HPDE6-E6E7 (cell line): ENCODE measurements at regions not wholly inside any gene's neighbourhood (a gene's known extent, or its start where the extent isn't known, plus 50 kb on each side); places are given as distances from the start of the nearest gene placed in this dataset.

Experiments used
- DNase-seq: peaks from one replicate; pipeline ENCODE4 v3.0.0; 2011; ENCODE audit warnings: missing footprints; ENCODE audit errors: extremely low spot score

- no peak for DNase-seq
Measured at GRCh38 chr5:89992201-89992600, 417.4 kb downstream of the CETN3 start.

- DNase-seq, result no peak
Measured at GRCh38 chr5:89991592-89991991, 418.0 kb downstream of the CETN3 start.

DNA sequence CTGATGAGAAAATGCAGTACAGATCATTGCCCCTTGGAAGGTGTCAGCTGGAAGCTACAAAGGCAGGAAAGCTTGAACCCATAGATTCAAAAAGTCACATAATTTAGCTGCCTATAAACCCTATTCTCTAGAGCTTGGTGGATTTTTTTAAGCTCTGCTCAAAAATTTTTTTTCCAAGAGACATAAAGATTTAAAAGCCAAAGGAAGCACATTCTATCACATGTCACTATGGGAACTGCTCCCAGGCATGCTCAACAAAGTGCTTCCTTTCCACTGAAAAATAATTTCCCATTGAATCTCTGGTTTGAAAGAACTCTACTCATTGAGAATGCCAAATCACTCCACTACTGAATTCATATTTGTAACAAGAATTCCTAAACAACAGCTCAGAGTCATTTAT, 419.8 kb downstream of the CETN3 start:
- no peak for DNase-seq

DNA sequence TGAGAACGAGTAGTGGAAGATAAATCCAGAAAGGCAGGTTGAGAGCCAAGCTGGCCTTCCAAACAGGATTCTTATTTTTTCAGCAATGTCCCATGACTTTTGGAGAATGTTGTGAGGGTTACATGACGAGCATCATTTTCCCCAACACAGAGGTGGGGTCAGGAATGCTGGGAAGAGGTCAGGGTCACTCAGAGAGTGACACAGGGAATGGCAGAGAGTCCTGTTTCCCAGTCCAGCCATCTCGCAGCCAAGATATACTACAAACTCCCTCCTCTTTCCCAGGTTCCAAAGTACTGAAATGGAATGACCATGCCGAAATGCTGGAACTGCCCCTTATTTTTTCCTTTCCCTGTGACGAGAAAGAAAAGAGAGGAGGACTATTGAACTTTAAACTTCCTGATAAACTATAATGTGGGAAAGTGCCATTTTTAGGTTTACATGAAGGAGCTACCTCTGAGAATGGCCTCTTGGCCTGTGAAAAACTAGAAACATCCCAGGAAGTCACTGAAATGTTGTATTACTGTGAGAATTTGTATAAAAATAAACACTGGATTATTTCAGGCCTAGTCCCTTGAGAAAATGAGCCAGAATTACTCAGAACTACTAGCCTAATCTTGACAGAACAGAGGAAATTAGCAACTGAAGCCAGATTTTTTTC, 420.4 kb downstream of the CETN3 start:
- no peak for DNase-seq

DNA sequence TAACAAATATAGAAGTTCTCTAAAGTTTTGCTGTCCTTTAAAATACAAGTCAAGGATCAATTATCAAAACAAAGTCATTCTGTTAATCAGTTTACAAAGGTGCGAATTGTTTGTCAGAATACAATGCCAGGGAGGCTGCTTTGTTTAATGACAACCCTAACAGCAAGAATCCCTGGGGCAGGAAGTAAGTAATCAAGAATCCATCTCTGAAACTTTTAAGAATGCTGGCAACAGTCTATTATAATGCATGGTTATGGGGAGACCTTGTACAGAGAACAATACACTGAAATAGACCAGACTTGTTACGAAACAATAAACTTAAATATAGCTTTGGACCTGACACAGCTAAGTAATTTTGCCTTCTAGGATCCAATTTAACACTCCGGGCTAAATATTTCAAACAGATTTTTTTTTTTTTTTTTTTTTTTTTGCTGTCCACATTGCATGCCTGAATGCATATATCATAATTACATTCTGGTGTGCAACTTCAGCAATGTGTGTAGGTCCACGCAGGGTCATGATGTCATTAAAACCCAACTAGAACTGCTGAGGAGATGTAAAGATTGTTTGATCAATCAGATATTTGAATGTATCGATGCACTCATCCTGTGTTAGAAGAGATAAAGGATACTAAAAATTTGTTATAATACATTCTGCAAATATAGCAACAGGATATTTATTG, 421.3 kb downstream of the CETN3 start:
- DNase-seq, result no peak

DNA sequence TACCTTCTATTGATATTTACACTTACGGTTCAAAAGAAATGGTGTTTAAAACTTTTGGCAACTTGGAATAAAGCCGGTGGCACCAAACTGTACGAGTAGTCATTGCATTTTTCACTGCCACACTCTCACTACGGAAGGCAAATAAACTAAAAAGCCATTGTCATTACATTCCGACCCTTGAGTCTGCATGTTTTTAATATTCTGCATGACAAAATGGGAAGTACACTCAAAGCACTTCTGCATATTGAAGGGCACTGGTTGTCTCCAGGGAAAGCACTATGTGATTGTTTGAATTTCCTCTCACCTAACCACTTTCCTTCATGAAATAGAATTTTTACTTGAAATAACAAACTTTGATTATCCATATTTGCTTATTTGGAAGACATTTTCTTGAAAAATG, 426.3 kb downstream of the CETN3 start:
- DNase-seq, result no peak

DNA sequence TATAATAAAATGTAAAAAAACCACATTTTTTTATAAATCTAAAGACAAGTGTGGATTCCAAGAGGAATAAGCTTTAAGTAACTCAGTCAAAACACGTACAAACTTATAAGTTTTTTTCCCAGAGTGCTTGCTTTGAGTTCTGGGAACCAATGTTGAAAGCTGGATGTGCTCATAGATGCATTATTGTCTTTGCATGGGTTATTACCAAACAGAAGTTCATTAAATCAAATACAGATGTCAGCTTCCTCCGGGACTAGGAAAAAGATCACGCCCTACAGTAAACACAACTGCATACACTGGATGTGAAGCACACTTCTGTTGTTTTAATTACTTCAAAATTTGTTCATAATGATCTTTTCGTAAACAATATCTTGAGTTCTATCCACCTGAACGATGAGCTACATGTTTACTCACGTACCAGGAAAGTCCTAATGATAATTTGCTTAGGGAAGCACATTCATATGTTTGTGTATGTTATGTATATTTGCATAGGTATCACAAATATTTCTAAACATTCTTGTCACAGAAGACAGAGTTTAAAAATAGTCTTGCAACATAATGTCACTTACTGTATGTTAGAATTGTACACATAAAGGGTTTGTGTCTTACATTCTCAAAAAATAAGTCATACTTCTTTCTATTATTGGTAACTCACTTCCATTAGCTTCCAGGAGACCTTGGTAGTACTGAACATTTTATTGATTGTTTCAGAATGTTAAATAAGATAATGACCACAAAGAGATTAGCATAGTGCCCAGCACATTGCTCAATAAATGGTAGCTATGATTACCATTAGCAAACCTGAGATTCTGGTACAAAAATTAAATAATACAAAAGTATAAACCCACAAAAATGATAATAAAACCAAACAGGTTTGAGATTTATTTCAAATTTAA, 427.4 kb downstream of the CETN3 start:
- no peak for DNase-seq

DNA sequence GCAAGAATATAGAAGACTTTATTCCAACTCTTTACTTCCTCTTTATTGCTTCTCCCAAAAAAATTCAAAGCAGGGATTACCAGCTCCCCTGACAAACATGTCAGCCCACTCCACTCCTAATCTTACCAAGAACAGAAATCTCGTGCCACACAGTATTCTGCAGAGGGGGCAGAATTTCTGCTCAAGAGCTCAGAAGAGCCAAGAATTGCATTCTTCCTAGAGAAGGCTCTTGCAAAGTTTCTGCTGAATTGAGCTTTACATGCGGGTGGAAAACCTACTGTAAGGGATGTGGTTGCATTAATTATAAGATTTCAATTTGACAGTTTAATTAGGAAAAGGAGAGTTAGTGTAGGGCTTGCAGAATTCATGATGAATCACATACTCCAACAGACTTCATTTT, 428.5 kb downstream of the CETN3 start:
- no peak for DNase-seq

DNA sequence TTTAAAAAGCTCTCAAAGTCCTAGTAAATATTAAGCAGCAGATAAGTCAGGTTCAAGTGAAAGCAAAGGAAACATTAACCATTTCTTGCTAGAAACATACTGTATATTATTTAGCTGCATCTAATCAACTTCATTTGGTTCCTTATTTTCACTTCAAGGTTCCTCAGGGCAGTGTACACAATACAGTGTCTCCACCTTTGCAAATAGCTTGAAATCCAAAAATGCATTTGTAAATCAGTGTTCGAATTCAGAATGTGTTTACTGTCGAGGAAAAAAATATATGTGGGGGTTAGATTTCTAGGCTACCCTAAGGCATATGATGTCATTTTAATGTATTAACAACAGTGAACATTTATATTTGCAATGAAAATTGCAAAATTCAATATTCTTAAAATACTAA, 436.0 kb downstream of the CETN3 start:
- DNase-seq, result no peak

DNA sequence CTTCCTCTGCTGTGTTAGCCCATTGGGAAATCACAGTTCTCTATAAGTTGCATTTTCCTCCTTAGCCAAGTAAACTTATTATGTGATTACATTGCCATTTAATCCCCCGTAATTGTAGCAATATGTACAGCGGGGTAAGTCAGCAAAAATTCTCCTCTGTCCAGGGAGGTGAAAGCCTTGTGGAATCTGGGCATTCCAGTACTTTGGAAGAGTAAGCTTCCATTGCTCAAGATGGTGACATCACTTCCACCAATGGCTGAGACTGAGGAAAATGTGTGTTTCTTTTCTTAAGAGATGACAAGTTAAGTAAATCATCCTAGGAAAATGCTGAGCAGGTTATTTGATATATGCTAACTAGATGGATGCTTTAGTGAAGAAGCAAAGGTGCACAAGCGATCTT, 436.7 kb downstream of the CETN3 start:
- DNase-seq, result no peak

GRCh38 chr5:89968958-89969381, 440.6 kb downstream of the CETN3 start:
- DNase-seq, result no peak

DNA sequence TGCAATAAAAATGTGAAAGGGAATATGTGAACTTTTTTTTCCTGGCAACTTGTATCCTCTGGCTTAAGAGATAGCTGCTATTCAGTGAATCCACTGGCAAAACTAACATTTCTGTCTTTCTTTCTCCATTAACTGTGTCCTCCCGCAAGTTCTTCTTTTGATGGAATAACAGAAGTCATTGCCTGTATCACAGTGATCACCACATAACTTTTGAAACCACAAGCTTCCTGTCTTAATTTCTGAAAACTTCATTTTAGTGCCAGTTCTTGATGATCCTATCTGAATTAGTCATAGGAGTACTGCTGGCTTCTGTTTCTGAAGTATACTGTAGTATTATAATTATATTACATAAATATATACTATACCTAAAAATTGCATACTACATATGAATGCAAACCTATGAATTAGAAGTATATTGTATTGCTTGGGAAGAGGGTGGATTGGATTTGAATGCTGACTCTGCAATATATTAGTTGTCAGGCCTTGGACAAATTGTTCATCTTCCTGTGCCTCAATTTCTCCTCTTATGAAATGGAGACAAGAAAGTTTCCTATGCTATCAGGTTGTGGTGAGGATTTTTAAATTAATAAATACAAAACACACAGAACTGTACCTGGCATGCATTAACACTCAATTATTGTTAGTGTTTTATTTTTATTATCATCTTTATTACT, 441.6 kb downstream of the CETN3 start:
- no peak for DNase-seq

GRCh38 chr5:89956838-89957237, 452.7 kb downstream of the CETN3 start:
- no peak for DNase-seq

DNA sequence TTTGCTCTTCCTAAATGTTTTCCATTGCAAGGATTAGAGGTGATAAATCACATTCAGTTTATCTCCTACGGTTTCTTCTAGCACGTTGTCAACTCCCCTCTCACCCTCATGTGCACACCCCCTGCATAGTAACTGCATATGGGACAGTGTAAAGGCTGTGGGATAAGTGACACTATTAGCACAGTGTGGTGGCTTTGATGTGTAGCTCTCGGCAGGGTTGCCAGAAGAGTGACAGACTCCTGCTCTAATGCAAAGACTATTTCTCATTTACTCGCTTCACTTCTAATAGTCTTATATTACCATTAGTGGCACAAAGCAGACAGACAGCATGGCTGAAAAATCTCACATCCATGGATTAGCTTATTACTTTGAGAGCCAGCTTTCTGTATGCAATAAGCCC, 454.6 kb downstream of the CETN3 start:
- DNase-seq, result no peak

DNA sequence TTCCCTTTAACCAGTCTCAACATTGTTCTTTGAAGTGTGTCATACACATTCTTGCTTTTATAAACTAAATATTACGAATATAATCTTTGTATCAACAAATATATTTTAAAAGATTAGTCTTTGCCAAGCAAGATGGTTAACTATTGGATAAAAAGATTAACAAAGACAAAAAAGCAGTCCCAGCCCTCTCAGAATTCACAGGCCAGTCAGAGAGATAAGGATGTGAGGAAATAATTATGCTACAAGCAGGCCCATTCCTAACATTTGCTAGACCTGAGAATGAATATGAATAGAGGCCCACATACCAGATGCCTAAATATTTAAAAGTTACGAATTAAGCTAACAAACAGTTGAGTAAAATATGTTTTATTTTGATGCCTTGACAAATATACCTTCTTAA, 457.7 kb downstream of the CETN3 start:
- no peak for DNase-seq

- DNase-seq, result no peak
Measured at GRCh38 chr5:89950234-89950633, 459.3 kb downstream of the CETN3 start.

- no peak for DNase-seq
Measured at GRCh38 chr5:89948977-89949376, 460.6 kb downstream of the CETN3 start.

DNA sequence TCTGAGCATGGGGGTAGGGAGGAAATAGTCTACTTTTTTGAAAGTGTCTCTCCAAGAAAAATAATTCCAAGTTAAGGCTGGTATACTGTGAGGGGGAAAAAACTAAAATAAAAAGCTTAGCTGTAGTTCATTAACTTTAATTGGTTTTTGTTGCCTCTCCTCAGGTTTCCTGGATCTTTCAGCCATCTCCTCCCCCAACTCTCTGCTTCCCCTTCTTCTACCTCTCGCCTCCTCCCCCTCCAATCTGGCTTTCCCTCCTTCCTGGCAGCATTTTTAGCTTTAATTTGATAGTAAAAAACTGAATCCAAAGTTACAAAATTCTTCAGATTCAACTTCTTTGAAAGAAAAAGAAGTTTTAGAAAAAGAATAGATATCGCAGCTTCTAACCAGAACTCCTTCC, 462.6 kb downstream of the CETN3 start:
- no peak for DNase-seq

GRCh38 chr5:89946508-89946907, 463.0 kb downstream of the CETN3 start:
- no peak for DNase-seq

DNA sequence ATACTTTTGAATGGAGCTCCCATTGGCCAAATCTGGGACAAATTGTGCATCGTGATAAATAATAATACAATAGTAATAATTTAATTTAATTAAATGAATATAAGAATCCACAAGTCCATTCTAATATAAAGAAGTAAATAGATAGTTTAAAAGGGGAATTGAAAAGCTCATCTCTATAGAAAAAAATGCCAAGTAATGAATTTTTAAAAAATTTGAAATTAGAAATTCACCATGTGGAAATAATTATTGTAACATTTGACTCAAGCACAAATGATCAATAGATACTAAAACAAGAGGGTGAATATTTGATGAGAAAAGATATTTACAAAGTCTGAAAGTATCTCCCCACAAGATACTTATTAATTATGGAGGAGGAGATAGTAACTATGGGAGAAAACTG, 467.4 kb downstream of the CETN3 start:
- no peak for DNase-seq

- no peak for DNase-seq
Measured at GRCh38 chr5:89936576-89936975, 473.0 kb downstream of the CETN3 start.

DNA sequence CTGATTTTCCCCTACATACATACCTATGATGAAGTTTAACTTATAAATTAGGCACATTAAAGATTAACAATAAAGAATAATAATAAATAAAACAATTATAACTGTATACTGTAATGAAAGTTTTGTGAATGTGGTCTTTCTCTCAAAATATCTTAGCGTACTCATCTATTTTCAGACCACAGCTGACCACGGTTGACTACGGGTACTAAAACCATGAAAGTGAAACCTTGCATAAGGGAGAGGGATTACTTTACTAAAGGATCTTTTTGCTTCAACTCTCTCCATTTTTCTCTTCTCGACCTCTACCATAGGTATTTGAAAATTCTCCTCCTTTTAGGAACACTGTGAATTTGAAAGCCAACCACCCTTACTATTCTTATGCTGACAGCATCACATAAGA, 475.5 kb downstream of the CETN3 start:
- DNase-seq, result no peak
